ENCODE measurements at regions not wholly inside any gene's neighbourhood (a gene's known extent, or its start where the extent isn't known, plus 50 kb on each side); places are given as distances from the start of the nearest gene placed in this dataset.

- no peak for DNase-seq (ENCODE audit: low spot score)
Observed at GRCh38 chr21:39022863-39023693, 160.2 kb downstream of the PSMG1 start.

GRCh38 chr21:39022466-39022862 is 160.8 kb downstream of the PSMG1 start:
- no peak for DNase-seq (ENCODE audit: low spot score)

- DNase-seq (ENCODE audit: low spot score) = no peak
Observed at GRCh38 chr21:39022035-39022434, 161.2 kb downstream of the PSMG1 start.

GRCh38 chr21:39021478-39021832 is 161.8 kb downstream of the PSMG1 start:
- DNase-seq (ENCODE audit: low spot score) = no peak

- DNase-seq (ENCODE audit: low spot score) = no peak
Observed at GRCh38 chr21:39020751-39021477, 162.3 kb downstream of the PSMG1 start.

GRCh38 chr21:39018730-39019129 is 164.5 kb downstream of the PSMG1 start:
- DNase-seq (ENCODE audit: low spot score) = no peak

- no peak for DNase-seq (ENCODE audit: low spot score)
Observed at GRCh38 chr21:39016740-39017315, 166.4 kb downstream of the PSMG1 start.

GRCh38 chr21:39014747-39015146 is 168.5 kb downstream of the PSMG1 start:
- no peak for DNase-seq (ENCODE audit: low spot score)

GRCh38 chr21:39012326-39013230 is 170.7 kb downstream of the PSMG1 start:
- DNase-seq (ENCODE audit: low spot score) = no peak

- no peak for DNase-seq (ENCODE audit: low spot score)
Observed at GRCh38 chr21:39011911-39012310, 171.3 kb downstream of the PSMG1 start.

- DNase-seq (ENCODE audit: low spot score) = no peak
Observed at GRCh38 chr21:39010629-39011404, 172.4 kb downstream of the PSMG1 start.

- no peak for DNase-seq (ENCODE audit: low spot score)
Observed at GRCh38 chr21:39009587-39010225, 173.5 kb downstream of the PSMG1 start.

GRCh38 chr21:39007985-39008384 is 175.3 kb downstream of the PSMG1 start:
- DNase-seq (ENCODE audit: low spot score) = no peak

- DNase-seq (ENCODE audit: low spot score) = no peak
Observed at GRCh38 chr21:39007532-39007931, 175.7 kb downstream of the PSMG1 start.

GRCh38 chr21:39006571-39007311 is 176.5 kb downstream of the PSMG1 start:
- DNase-seq (ENCODE audit: low spot score) = no peak

GRCh38 chr21:39005502-39005787 is 177.8 kb downstream of the PSMG1 start:
- no peak for DNase-seq (ENCODE audit: low spot score)

- DNase-seq (ENCODE audit: low spot score) = no peak
Observed at GRCh38 chr21:39004634-39005501, 178.4 kb downstream of the PSMG1 start.

GRCh38 chr21:39003982-39004633 is 179.1 kb downstream of the PSMG1 start:
- DNase-seq (ENCODE audit: low spot score) = no peak

- no peak for DNase-seq (ENCODE audit: low spot score)
Observed at GRCh38 chr21:39001341-39001740, 181.9 kb downstream of the PSMG1 start.

Measured in D341Med (cell line).